ENCODE measurements at regions not wholly inside any gene's neighbourhood (a gene's known extent, or its start where the extent isn't known, plus 50 kb on each side); places are given as distances from the start of the nearest gene placed in this dataset.

DNA sequence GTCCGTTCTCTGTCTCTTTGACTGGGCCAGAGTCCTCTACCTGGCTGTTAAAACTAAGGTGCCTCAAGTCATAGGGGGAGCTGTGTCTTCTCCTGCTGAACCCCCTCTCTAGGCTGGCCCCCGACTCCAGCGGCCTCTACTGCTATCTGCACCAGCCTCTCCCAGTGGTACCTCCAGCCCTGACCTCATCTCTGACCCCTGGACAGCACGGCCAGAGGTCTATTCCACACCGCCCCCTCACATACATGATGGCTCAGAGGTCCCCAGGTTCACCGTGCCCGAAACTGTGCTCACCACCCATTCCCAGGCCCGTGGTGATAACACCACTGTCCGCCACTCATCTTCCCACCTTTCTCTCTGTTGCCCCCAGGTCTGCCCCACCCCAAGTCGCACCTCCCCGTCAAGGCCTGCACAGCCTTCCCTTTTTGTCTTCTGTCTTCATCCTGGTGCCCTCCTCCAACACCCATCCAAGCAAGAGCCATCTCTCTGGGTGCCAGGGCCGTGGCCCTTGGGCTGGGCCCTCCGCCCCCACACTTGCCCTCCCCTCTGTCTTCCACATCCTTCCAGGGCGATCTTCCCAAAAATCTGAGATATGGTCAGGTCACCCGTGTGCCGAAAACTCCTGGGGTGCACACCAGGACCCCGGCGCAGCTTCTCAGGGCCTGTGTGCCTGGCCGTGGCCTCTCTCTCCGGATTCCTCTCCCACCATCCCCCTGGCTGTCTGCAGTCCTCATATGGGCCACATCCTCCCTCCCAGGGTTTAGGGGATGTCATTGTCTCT is 134.4 kb upstream of the ID2 start:
- Histone ChIP-seq H3K4me3 (ENCODE audit: low read depth in 1 of 3, low read length in 3 of 3) (no peak overlapping the region), H3K9me3 (ENCODE audit: control insufficient read depth in 4 of 4, low read length in 3 of 4) (no peaks in the 10 kb centered on the region), H3K27ac (ENCODE audit: low read depth in 1 of 2, low read length in 2 of 2) (no peak overlapping the region), H3K36me3 (ENCODE audit: control insufficient read depth in 4 of 4, insufficient read depth in 3 of 4, low read depth in 1 of 4, low read length in 3 of 4) (no peaks in the 10 kb centered on the region), H3K4me1 (ENCODE audit: control insufficient read depth in 4 of 4, insufficient read depth in 4 of 4, low read length in 3 of 4) (peaks cover 0 to 3% (median 1%) of the 10 kb centered on the region in 4 donors), H3K9ac (ENCODE audit: low read depth in 1 of 2, low read length in 2 of 2) (no peak overlapping the region), H3K27me3 (ENCODE audit: control insufficient read depth in 4 of 4, insufficient read depth in 4 of 4, low read length in 3 of 4) (no peaks in the 10 kb centered on the region)
- WGBS: 98% methylated on average over 20 of the region's 20 CpGs
- no peak for TF ChIP-seq HNF4G (IDR thresholded peaks at IDR 0.05)
- no peak for TF ChIP-seq FOXA1 (IDR thresholded peaks at IDR 0.05)
- no peak for TF ChIP-seq MAX (IDR thresholded peaks at IDR 0.05)
- no peak for TF ChIP-seq NR2F2 (IDR thresholded peaks at IDR 0.05)
- TF ChIP-seq, protein P1, sequence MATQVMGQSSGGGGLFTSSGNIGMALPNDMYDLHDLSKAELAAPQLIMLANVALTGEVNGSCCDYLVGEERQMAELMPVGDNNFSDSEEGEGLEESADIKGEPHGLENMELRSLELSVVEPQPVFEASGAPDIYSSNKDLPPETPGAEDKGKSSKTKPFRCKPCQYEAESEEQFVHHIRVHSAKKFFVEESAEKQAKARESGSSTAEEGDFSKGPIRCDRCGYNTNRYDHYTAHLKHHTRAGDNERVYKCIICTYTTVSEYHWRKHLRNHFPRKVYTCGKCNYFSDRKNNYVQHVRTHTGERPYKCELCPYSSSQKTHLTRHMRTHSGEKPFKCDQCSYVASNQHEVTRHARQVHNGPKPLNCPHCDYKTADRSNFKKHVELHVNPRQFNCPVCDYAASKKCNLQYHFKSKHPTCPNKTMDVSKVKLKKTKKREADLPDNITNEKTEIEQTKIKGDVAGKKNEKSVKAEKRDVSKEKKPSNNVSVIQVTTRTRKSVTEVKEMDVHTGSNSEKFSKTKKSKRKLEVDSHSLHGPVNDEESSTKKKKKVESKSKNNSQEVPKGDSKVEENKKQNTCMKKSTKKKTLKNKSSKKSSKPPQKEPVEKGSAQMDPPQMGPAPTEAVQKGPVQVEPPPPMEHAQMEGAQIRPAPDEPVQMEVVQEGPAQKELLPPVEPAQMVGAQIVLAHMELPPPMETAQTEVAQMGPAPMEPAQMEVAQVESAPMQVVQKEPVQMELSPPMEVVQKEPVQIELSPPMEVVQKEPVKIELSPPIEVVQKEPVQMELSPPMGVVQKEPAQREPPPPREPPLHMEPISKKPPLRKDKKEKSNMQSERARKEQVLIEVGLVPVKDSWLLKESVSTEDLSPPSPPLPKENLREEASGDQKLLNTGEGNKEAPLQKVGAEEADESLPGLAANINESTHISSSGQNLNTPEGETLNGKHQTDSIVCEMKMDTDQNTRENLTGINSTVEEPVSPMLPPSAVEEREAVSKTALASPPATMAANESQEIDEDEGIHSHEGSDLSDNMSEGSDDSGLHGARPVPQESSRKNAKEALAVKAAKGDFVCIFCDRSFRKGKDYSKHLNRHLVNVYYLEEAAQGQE (IDR thresholded peaks at IDR 0.05): no peak
- TF ChIP-seq, protein P2, sequence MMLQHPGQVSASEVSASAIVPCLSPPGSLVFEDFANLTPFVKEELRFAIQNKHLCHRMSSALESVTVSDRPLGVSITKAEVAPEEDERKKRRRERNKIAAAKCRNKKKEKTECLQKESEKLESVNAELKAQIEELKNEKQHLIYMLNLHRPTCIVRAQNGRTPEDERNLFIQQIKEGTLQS (IDR thresholded peaks at IDR 0.05): no peak
- no peak for TF ChIP-seq FOXA2 (IDR thresholded peaks at IDR 0.05)
- no peak for TF ChIP-seq HNF4A (conservative IDR thresholded peaks at IDR 0.05)
- TF ChIP-seq RXRA (IDR thresholded peaks at IDR 0.05): no peak
- TF ChIP-seq SP1 (IDR thresholded peaks at IDR 0.05): no peak
- no peak for TF ChIP-seq GABPA (IDR thresholded peaks at IDR 0.05 in 1 of 2, conservative IDR thresholded peaks at IDR 0.05 in 1 of 2)
- TF ChIP-seq JUND (IDR thresholded peaks at IDR 0.05): no peak
- TF ChIP-seq, protein P3, sequence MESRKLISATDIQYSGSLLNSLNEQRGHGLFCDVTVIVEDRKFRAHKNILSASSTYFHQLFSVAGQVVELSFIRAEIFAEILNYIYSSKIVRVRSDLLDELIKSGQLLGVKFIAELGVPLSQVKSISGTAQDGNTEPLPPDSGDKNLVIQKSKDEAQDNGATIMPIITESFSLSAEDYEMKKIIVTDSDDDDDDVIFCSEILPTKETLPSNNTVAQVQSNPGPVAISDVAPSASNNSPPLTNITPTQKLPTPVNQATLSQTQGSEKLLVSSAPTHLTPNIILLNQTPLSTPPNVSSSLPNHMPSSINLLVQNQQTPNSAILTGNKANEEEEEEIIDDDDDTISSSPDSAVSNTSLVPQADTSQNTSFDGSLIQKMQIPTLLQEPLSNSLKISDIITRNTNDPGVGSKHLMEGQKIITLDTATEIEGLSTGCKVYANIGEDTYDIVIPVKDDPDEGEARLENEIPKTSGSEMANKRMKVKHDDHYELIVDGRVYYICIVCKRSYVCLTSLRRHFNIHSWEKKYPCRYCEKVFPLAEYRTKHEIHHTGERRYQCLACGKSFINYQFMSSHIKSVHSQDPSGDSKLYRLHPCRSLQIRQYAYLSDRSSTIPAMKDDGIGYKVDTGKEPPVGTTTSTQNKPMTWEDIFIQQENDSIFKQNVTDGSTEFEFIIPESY (IDR thresholded peaks at IDR 0.05): no peak
- no peak for TF ChIP-seq RAD21 (IDR thresholded peaks at IDR 0.05)
- TF ChIP-seq CTCF (IDR thresholded peaks at IDR 0.05; ENCODE audit: low read depth, low read length, missing input control): no peak
- no peak for DNase-seq (ENCODE audit: low spot score)
